A549 (cell line): ENCODE measurements at regions not wholly inside any gene's neighbourhood (a gene's known extent, or its start where the extent isn't known, plus 50 kb on each side); places are given as distances from the start of the nearest gene placed in this dataset.

Source experiments
- CEBPB ChIP-seq, 2 experiments: fragments of >200 bp in 1 of 2; sonication (Bioruptor Twin) in 1 of 2; formaldehyde crosslinking in 1 of 2; IDR thresholded peaks; 2 replicates each; pipeline ENCODE4 v1.6.1; 2012 to 2016
- CTCF ChIP-seq: fragments of >200 bp; sonication (Bioruptor Twin); formaldehyde crosslinking; IDR thresholded peaks from 3 replicates; pipeline ENCODE4 v1.5.1; 2016
- EP300 ChIP-seq, 2 experiments: fragments of >200 bp; sonication (Bioruptor Twin); formaldehyde crosslinking; IDR thresholded peaks; 2 replicates in 1 of 2; 3 replicates in 1 of 2; pipeline ENCODE4 v1.6.1; 2016 to 2017
- GATA3 ChIP-seq: IDR thresholded peaks from 2 replicates; pipeline ENCODE4 v1.6.1; 2012; ENCODE audit warnings: borderline replicate concordance
- MAFK ChIP-seq: fragments of 450-650 bp; IDR thresholded peaks from 2 replicates; pipeline ENCODE4 v1.6.1; 2014; ENCODE audit not compliant: partially characterized antibody
- MAX ChIP-seq: IDR thresholded peaks from 2 replicates; pipeline ENCODE4 v1.6.1; 2012
- POLR2A ChIP-seq: IDR thresholded peaks from 2 replicates; pipeline ENCODE4 v1.6.1; 2012; ENCODE audit warnings: mild to moderate bottlenecking, low read length
- RARB ChIP-seq: fragments of 250-450 bp; sonication (Bioruptor Pico); IDR thresholded peaks from 2 replicates; pipeline ENCODE4 v1.8.0; 2021; ENCODE audit warnings: mild to moderate bottlenecking, moderate library complexity
- RFX5 ChIP-seq: fragments of 450-650 bp; IDR thresholded peaks from 2 replicates; pipeline ENCODE4 v1.7.1; 2014; ENCODE audit warnings: antibody characterized with exemption, mild to moderate bottlenecking, moderate library complexity
- SMC3 ChIP-seq: fragments of >200 bp; sonication (Bioruptor Twin); formaldehyde crosslinking; IDR thresholded peaks from 3 replicates; pipeline ENCODE4 v1.6.1; 2018; ENCODE audit warnings: inconsistent platforms
- SREBF2 ChIP-seq: fragments of 450-650 bp; IDR thresholded peaks from 2 replicates; pipeline ENCODE4 v1.6.1; 2014; ENCODE audit warnings: mild to moderate bottlenecking, moderate library complexity

GRCh38 chr4:96835991-96836390, 996.1 kb downstream of the PDHA2 start:
- TF ChIP-seq POLR2A: no peak
- TF ChIP-seq SMC3: no peak
- no peak for TF ChIP-seq CTCF
- no peak for TF ChIP-seq RARB (CRISPR knock-in tag)
- TF ChIP-seq MAFK: no peak
- TF ChIP-seq RFX5: no peak
- TF ChIP-seq MAX: no peak
- no peak for TF ChIP-seq GATA3
- no peak for TF ChIP-seq EP300 (IDR thresholded peaks at IDR 0.05)
- no peak for TF ChIP-seq CEBPB (IDR thresholded peaks at IDR 0.05)
- TF ChIP-seq SREBF2: no peak
